ENCODE measurements at regions not wholly inside any gene's neighbourhood (a gene's known extent, or its start where the extent isn't known, plus 50 kb on each side); places are given as distances from the start of the nearest gene placed in this dataset.

DNA sequence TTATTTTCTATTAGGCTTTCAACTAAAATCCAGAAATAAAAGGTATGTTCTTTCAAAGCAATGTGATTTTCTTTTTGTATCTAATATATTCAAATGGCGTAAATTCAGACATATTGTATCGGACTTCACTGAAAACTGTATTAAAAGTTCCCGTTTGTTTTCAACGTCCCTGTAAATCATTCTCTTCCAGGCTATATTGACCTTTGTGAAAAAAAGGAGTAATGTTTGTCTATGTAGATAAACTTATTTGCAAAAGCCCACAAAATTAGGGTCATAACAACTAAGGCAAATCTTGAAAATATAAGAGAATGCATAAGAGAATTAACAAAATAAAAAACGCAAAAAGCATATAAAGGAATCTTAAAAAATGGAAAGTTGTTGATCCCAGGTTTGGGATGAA is 1492.4 kb downstream of the AACS start:
- Mint-ChIP-seq H3K4me1 (no peaks in the 10 kb centered on the region), H3K27ac (no peak overlapping the region), H3K4me3 (no peak overlapping the region), H3K27me3 (no peaks in the 10 kb centered on the region), H3K9me3 (ENCODE audit: insufficient read depth) (no peaks in the 10 kb centered on the region)
- ATAC-seq (ENCODE audit: low read depth): no peak
- H3K4me2 ChIP-seq (replicated peaks; ENCODE audit: low read depth, low read length, poor library complexity, severe bottlenecking): no peak overlapping the region
- no peak overlapping the region for H3K4me3 ChIP-seq (ENCODE audit: control extremely low read depth in 1 of 5, extremely low read depth in 1 of 5, insufficient read depth in 1 of 5, low read depth in 2 of 5, low read length in 4 of 5)
- POLR2A ChIA-PET: no interaction called here
- H3K9ac ChIP-seq (ENCODE audit: low read length): no peak overlapping the region
- no peaks in the 10 kb centered on the region for H3K36me3 ChIP-seq (replicated peaks in 1 of 2; ENCODE audit: control extremely low read depth in 1 of 2, control insufficient read depth in 1 of 2, extremely low read depth in 1 of 2, insufficient read depth in 2 of 2, low read length in 1 of 2)
- intact Hi-C loops (cut with micrococcal nuclease): no loop called here
- no peaks in the 10 kb centered on the region for H3K27me3 ChIP-seq (replicated peaks in 1 of 4; ENCODE audit: control extremely low read depth in 1 of 4, control insufficient read depth in 3 of 4, insufficient read depth in 4 of 4, low read length in 3 of 4)
- no peak overlapping the region for H3K27ac ChIP-seq (ENCODE audit: low read length in 2 of 2)
- no peaks in the 10 kb centered on the region for H3K4me1 ChIP-seq (ENCODE audit: control insufficient read depth in 2 of 2, insufficient read depth in 2 of 2, low read length in 2 of 2)
- TF ChIP-seq EZH2 (IDR thresholded peaks at IDR 0.05; ENCODE audit: borderline replicate concordance, insufficient read depth, low read depth, low read length, poor library complexity, severe bottlenecking): no peak
- TF ChIP-seq, protein P1, sequence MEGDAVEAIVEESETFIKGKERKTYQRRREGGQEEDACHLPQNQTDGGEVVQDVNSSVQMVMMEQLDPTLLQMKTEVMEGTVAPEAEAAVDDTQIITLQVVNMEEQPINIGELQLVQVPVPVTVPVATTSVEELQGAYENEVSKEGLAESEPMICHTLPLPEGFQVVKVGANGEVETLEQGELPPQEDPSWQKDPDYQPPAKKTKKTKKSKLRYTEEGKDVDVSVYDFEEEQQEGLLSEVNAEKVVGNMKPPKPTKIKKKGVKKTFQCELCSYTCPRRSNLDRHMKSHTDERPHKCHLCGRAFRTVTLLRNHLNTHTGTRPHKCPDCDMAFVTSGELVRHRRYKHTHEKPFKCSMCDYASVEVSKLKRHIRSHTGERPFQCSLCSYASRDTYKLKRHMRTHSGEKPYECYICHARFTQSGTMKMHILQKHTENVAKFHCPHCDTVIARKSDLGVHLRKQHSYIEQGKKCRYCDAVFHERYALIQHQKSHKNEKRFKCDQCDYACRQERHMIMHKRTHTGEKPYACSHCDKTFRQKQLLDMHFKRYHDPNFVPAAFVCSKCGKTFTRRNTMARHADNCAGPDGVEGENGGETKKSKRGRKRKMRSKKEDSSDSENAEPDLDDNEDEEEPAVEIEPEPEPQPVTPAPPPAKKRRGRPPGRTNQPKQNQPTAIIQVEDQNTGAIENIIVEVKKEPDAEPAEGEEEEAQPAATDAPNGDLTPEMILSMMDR (IDR thresholded peaks at IDR 0.05): no peak
- DNase-seq: no peak
- CTCF ChIA-PET: no interaction called here
- H2AFZ ChIP-seq (ENCODE audit: insufficient read depth, low read depth, low read length, poor library complexity, severe bottlenecking): no peak overlapping the region
- no peaks in the 10 kb centered on the region for H4K20me1 ChIP-seq (ENCODE audit: control insufficient read depth, insufficient read depth, low read length, poor library complexity, severe bottlenecking)
- no CpG with 5 or more reads among the region's 5 CpGs for WGBS (ENCODE audit: insufficient coverage)
- H3K9me3 ChIP-seq (ENCODE audit: control extremely low read depth in 1 of 3, control insufficient read depth in 2 of 3, insufficient read depth in 1 of 3, low read length in 2 of 3): no peaks in the 10 kb centered on the region
- no peaks in the 10 kb centered on the region for H3K79me2 ChIP-seq (ENCODE audit: control insufficient read depth, insufficient read depth, low read length)

DNA sequence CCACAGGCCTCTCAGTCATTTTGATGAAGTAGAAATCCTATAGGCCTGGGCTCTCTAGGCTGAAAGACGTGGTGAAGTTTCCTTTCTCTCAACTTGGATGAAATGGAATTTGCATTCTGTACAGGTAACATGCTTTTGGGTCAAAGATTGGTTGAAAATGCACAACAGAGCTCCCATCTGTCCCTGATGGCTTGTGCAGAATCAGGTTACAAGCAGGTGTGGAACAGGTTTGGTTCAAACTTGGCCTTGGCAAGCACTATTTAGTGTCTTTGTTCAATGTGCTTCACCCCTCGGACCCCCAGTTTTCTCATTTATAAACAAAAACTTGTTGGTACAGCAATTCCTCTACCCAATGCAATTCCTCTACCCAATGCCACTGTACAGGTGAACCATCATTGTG is 1493.0 kb downstream of the AACS start:
- no peak overlapping the region for H3K9ac ChIP-seq (ENCODE audit: low read length)
- no peaks in the 10 kb centered on the region for H4K20me1 ChIP-seq (ENCODE audit: control insufficient read depth, insufficient read depth, low read length, poor library complexity, severe bottlenecking)
- TF ChIP-seq EZH2 (IDR thresholded peaks at IDR 0.05; ENCODE audit: borderline replicate concordance, insufficient read depth, low read depth, low read length, poor library complexity, severe bottlenecking): no peak
- TF ChIP-seq, protein P1 (IDR thresholded peaks at IDR 0.05): no peak
- H3K27me3 ChIP-seq (replicated peaks in 1 of 4; ENCODE audit: control extremely low read depth in 1 of 4, control insufficient read depth in 3 of 4, insufficient read depth in 4 of 4, low read length in 3 of 4): no peaks in the 10 kb centered on the region
- no peaks in the 10 kb centered on the region for H3K79me2 ChIP-seq (ENCODE audit: control insufficient read depth, insufficient read depth, low read length)
- WGBS (ENCODE audit: insufficient coverage): 78% methylated on average over 2 of the region's 2 CpGs
- no peaks in the 10 kb centered on the region for H3K9me3 ChIP-seq (ENCODE audit: control extremely low read depth in 1 of 3, control insufficient read depth in 2 of 3, insufficient read depth in 1 of 3, low read length in 2 of 3)
- intact Hi-C loops (cut with micrococcal nuclease): no loop called here
- POLR2A ChIA-PET: no interaction called here
- no peak overlapping the region for H3K27ac ChIP-seq (ENCODE audit: low read length in 2 of 2)
- no peaks in the 10 kb centered on the region for H3K4me1 Mint-ChIP-seq
- no peak overlapping the region for H2AFZ ChIP-seq (ENCODE audit: insufficient read depth, low read depth, low read length, poor library complexity, severe bottlenecking)
- ATAC-seq (ENCODE audit: low read depth) (no peak), DNase-seq (no peak)
- no peak overlapping the region for H3K4me3 Mint-ChIP-seq
- no peak overlapping the region for H3K4me2 ChIP-seq (replicated peaks; ENCODE audit: low read depth, low read length, poor library complexity, severe bottlenecking)
- no peaks in the 10 kb centered on the region for H3K36me3 ChIP-seq (replicated peaks in 1 of 2; ENCODE audit: control extremely low read depth in 1 of 2, control insufficient read depth in 1 of 2, extremely low read depth in 1 of 2, insufficient read depth in 2 of 2, low read length in 1 of 2)
- H3K4me1 ChIP-seq (ENCODE audit: control insufficient read depth in 2 of 2, insufficient read depth in 2 of 2, low read length in 2 of 2): no peaks in the 10 kb centered on the region
- no peak overlapping the region for H3K4me3 ChIP-seq (ENCODE audit: control extremely low read depth in 1 of 5, extremely low read depth in 1 of 5, insufficient read depth in 1 of 5, low read depth in 2 of 5, low read length in 4 of 5)
- CTCF ChIA-PET: no interaction called here
- no peaks in the 10 kb centered on the region for H3K27me3 Mint-ChIP-seq
- H3K9me3 Mint-ChIP-seq (ENCODE audit: insufficient read depth): no peaks in the 10 kb centered on the region
- H3K27ac Mint-ChIP-seq: no peak overlapping the region

Data from B cell (primary cell).